Keratinocyte (primary cell): ENCODE measurements at regions not wholly inside any gene's neighbourhood (a gene's known extent, or its start where the extent isn't known, plus 50 kb on each side); places are given as distances from the start of the nearest gene placed in this dataset.

Experiments used
- DNase-seq: peaks from one replicate; pipeline ENCODE4 v3.0.0-alpha.2; 2011; ENCODE audit warnings: low read depth, missing footprints, low spot score
- FAIRE-seq: peaks from 2 replicates; lab custom pipeline; 2011; peaks lifted over from hg19 to GRCh38; lab: Jason Lieb, UNC
- H2AFZ ChIP-seq: 2 replicates; pipeline ENCODE4 v1.6.0; 2012; ENCODE audit warnings: low read length, control low read depth, inconsistent platforms; ENCODE audit not compliant: control insufficient read depth
- H3K27ac ChIP-seq: 2 replicates; pipeline ENCODE4 v1.5.1; 2011; ENCODE audit warnings: low read length; ENCODE audit not compliant: control insufficient read depth, insufficient read depth
- H3K27me3 ChIP-seq: 3 replicates; pipeline ENCODE4 v1.6.0; 2011; ENCODE audit warnings: low read length; ENCODE audit not compliant: control insufficient read depth, insufficient read depth; ENCODE audit errors: extremely low read depth
- H3K36me3 ChIP-seq, 2 experiments: 2 replicates in 1 of 2; 3 replicates in 1 of 2; pipeline ENCODE4 v1.5.1; 2011; ENCODE audit warnings: low read length in 2 of 2, mild to moderate bottlenecking in 1 of 2; ENCODE audit not compliant: control insufficient read depth in 2 of 2, insufficient read depth in 2 of 2; ENCODE audit errors: extremely low read depth in 1 of 2
- H3K4me1 ChIP-seq: 3 replicates; pipeline ENCODE4 v1.5.1; 2011; ENCODE audit warnings: low read length; ENCODE audit not compliant: control insufficient read depth, insufficient read depth; ENCODE audit errors: extremely low read depth
- H3K4me2 ChIP-seq: 3 replicates; pipeline ENCODE4 v1.6.0; 2011; ENCODE audit warnings: low read depth, low read length; ENCODE audit not compliant: control insufficient read depth, insufficient read depth; ENCODE audit errors: extremely low read depth
- H3K4me3 ChIP-seq, 3 experiments: fragments of 200-600 bp in 1 of 3; sonication (generic) in 1 of 3; 2 replicates in 2 of 3; 3 replicates in 1 of 3; pipeline ENCODE4 v1.5.1; 2011 to 2016; ENCODE audit warnings: low read length in 3 of 3, mild to moderate bottlenecking in 3 of 3, control low read depth in 2 of 3, inconsistent platforms in 1 of 3, low read depth in 1 of 3, mixed read lengths in 1 of 3, mixed run types in 1 of 3, moderate library complexity in 1 of 3; ENCODE audit not compliant: control insufficient read depth in 2 of 3, insufficient read depth in 2 of 3; ENCODE audit errors: extremely low read depth in 1 of 3
- H3K79me2 ChIP-seq: 2 replicates; pipeline ENCODE4 v1.6.0; 2012; ENCODE audit warnings: low read length; ENCODE audit not compliant: control insufficient read depth, insufficient read depth
- H3K9ac ChIP-seq: 3 replicates; pipeline ENCODE4 v1.6.0; 2011; ENCODE audit warnings: low read length; ENCODE audit not compliant: control insufficient read depth, insufficient read depth; ENCODE audit errors: extremely low read depth
- H3K9me1 ChIP-seq: 3 replicates; pipeline ENCODE4 v1.6.0; 2011; ENCODE audit warnings: low read length; ENCODE audit not compliant: control insufficient read depth, insufficient read depth; ENCODE audit errors: extremely low read depth
- H3K9me3 ChIP-seq: 2 replicates; pipeline ENCODE4 v1.5.1; 2012; ENCODE audit warnings: low read depth, low read length; ENCODE audit not compliant: control insufficient read depth
- H4K20me1 ChIP-seq: 3 replicates; pipeline ENCODE4 v1.6.0; 2011; ENCODE audit warnings: low read length; ENCODE audit not compliant: control insufficient read depth, insufficient read depth; ENCODE audit errors: extremely low read depth
- CTCF ChIP-seq, 3 experiments: IDR thresholded peaks in 1 of 3; conservative IDR thresholded peaks in 1 of 3; optimal IDR thresholded peaks in 1 of 3; 2 replicates in 2 of 3; 3 replicates in 1 of 3; pipeline versions ENCODE3 to v1.5.1; 2011; ENCODE audit warnings: low read length in 3 of 3, mild to moderate bottlenecking in 3 of 3, moderate library complexity in 2 of 3, control low read depth in 1 of 3, inconsistent platforms in 1 of 3; ENCODE audit not compliant: insufficient read depth in 2 of 3; ENCODE audit errors: extremely low read depth in 1 of 3
- EZH2 ChIP-seq: IDR thresholded peaks from one replicate; pipeline ENCODE4 v1.6.1; 2012; ENCODE audit warnings: inconsistent platforms, mild to moderate bottlenecking, low read length, moderate library complexity
- dilution Hi-C: fragments of 300-500 bp; cut with MboI; formaldehyde crosslinking; loops from one replicate; pipeline ENCODE4 v1.7.0; 2020; ENCODE audit warnings: low sequenced_read_pairs; ENCODE audit not compliant: extremely low pct_ligation_motif_present

- Histone ChIP-seq H3K9me3 (no peaks in the 10 kb centered on the region), H3K27ac (peak overlapping the region; percentile 80), H3K4me2 (peak overlapping the region; percentile 78), H4K20me1 (no peaks in the 10 kb centered on the region), H3K4me1 (peaks cover 66% of the 10 kb centered on the region), H2AFZ (no peak overlapping the region), H3K4me3 (peak overlapping the region in 1 of 3 experiments; percentile 34), H3K9ac (peak overlapping the region; percentile 47), H3K9me1 (no peaks in the 10 kb centered on the region), H3K27me3 (no peaks in the 10 kb centered on the region), H3K79me2 (peaks cover 53% of the 10 kb centered on the region), H3K36me3 (peaks cover 0 to 1% of the 10 kb centered on the region in 2 experiments)
- dilution Hi-C loops, result no loop called here
- TF ChIP-seq CTCF (optimal IDR thresholded peaks at IDR 0.05 in 1 of 3, IDR thresholded peaks at IDR 0.05 in 1 of 3, conservative IDR thresholded peaks at IDR 0.05 in 1 of 3; ENCODE audit: extremely low read depth in 1 of 3, insufficient read depth in 2 of 3, low read length in 3 of 3) (no peak), EZH2 (no peak)
- peak; percentile 91 for DNase-seq
- FAIRE-seq, result peak; percentile 99
Measured at GRCh38 chr3:69462022-69462825, 76.3 kb upstream of the FRMD4B start.

- no peaks in the 10 kb centered on the region for H3K9me3 ChIP-seq
- peak overlapping the region; percentile 80 for H3K27ac ChIP-seq
- no peaks in the 10 kb centered on the region for H4K20me1 ChIP-seq
- peaks cover 66% of the 10 kb centered on the region for H3K4me1 ChIP-seq
- DNase-seq, result no peak
- H3K36me3 ChIP-seq, result peaks cover 1 to 3% of the 10 kb centered on the region in 2 experiments
- H3K9me1 ChIP-seq, result no peaks in the 10 kb centered on the region
- no peak overlapping the region for H2AFZ ChIP-seq
- no peak for TF ChIP-seq EZH2
- no peak for TF ChIP-seq CTCF (optimal IDR thresholded peaks at IDR 0.05 in 1 of 3, IDR thresholded peaks at IDR 0.05 in 1 of 3, conservative IDR thresholded peaks at IDR 0.05 in 1 of 3; ENCODE audit: extremely low read depth in 1 of 3, insufficient read depth in 2 of 3, low read length in 3 of 3)
- dilution Hi-C loops, result no loop called here
- H3K4me2 ChIP-seq, result peak overlapping the region; percentile 46
- no peak overlapping the region for H3K9ac ChIP-seq
- FAIRE-seq, result peak; percentile 76
- peaks cover 64% of the 10 kb centered on the region for H3K79me2 ChIP-seq
- no peaks in the 10 kb centered on the region for H3K27me3 ChIP-seq
- no peak overlapping the region for H3K4me3 ChIP-seq
Measured at GRCh38 chr3:69460034-69460433, 74.1 kb upstream of the FRMD4B start.
